T-helper 1 cell (primary cell): ENCODE measurements at regions not wholly inside any gene's neighbourhood (a gene's known extent, or its start where the extent isn't known, plus 50 kb on each side); places are given as distances from the start of the nearest gene placed in this dataset.

Experiments used
- DNase-seq, 5 donors: peaks; one replicate each; pipeline ENCODE4 v3.0.0-alpha.2; 2012 to 2020

DNA sequence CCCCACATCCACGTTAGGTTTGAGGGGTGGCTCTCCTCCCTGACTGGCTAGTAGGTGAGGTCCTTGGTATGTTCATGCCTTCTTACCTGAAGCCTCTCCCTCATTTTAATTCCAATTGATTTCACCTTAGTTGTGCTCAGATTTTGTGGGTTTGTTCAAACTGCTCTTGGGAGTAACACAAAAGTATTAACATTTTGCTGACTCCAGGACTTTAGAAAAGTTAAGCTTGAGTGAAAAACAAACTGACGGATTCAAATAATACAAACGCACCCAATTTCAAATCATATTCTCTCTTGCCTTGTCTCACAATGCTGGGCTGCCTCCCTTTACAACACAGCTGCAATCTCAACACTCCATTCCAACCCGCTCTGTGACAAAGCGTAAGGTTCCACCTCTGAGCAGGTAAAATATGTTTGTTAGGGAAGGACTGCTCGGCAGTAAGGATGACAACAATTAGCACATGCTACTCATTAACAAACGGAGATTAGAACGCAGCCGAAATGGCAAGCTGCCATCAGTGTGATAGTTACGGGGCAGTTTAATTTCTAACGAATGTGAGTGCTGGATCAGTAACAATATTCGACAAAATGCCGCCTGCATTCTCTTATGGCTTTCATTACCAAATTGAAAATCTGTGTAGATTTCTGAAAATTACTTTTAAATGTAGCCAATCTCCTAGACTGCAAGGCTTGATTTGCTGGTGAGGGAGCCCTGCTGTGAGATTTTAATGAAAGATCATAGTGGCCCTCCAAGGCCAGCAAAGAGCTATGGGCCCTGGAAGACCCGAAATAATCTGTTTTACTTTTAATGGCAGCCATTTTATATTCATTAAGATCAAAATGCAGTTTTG, 730.6 kb upstream of the FANCL start:
- DNase-seq = no peak

DNA sequence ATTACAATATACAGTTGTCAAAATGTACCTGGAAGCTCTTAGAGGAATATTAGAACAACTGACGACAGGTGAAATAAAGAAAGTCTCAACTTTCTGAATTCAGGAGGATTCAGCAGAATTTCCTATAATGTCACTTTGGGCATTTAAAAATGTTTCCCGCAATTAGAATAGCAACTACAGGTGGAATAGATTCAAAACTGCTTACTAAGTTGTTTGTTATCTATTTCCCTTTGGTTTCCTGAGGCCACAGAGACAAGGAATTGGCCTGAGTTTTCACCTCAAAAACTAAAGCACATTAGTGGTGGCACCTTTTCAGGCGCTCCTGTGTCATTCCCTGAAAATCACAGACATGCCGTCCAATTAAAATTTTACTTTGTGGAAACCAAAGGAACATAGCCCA, 729.2 kb upstream of the FANCL start:
- no peak for DNase-seq

DNA sequence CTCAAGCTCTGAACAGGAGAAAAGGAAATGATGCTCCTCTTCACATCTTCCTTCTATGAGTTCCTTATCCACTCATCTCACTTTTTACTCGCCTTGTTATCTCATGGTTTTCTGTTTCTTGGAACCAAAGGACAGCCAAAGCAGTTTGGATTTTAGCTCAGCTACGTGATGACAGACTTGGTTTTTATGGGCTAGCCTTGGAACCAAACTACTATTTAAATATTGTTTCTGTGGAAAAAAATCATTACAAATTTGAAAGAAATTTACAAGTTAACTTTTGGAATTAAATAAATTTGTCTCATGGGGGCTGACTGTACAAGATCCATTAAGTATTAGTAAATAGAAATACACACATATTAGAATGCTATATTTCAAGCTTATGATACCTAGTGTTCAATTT, 727.8 kb upstream of the FANCL start:
- no peak for DNase-seq

GRCh38 chr2:58967736-58968135, 726.6 kb upstream of the FANCL start:
- no peak for DNase-seq

DNA sequence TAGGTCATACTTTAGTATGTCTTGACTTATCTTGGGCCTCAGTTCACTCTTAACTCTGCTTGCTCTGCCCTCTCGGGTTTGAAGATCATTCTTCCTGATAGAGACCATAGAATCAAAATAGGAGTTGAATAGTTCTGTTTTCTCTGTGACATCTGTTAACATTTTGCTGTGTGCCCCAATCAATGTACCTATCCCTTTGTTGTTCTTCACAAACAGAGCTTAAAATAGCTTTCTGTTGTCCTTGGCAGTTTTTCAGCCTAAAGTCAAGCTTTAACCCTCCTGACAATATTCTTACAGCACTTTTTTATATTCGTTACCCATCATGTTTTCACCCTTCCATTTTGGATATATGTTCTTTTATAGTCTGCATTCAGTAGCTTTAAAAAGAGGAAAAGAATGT, 724.5 kb upstream of the FANCL start:
- DNase-seq = no peak

DNA sequence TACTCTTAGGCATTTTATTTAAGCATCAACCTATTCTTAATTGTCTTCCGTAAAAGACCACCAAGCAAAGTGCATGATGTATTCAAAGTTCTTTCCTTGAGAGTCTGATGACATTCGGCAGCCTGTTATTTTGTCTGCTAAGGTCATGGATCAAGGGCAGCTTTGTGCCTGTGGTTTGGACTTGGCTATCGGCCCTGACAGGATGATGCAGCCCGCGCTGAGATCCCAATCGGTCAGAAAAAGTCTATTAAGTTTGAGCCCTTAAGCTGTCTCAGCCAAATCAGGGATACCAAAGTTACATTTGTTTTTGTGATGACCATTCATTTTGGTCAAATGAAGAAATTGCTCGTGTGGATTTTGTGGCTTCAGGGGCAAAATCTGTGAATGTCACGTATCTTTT, 718.9 kb upstream of the FANCL start:
- no peak for DNase-seq

GRCh38 chr2:58957188-58957840, 716.2 kb upstream of the FANCL start:
- no peak for DNase-seq

DNA sequence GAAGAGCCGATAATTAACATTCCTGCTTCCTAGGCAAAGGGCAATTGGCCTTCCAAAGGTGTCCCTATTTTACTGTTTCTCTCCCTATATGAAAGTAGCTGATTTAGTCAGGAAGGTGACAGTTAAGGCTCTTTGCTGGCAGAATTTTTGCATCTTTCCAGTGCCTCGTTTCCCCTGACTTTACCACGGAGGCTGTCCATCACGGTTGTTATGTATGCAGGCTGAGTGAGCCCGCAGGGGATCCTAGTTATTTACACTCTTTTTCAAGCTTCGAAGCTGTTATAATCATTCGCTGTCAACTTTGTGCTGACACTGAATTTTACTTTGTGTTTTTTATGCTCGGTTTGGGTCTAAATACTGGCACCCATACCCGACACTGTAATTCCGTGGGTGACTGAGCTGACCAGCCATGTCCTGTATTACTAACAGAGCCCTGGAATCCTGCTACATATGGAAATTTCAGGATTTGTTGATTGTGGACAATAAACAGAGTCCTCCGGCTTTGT, 713.8 kb upstream of the FANCL start:
- no peak for DNase-seq

DNA sequence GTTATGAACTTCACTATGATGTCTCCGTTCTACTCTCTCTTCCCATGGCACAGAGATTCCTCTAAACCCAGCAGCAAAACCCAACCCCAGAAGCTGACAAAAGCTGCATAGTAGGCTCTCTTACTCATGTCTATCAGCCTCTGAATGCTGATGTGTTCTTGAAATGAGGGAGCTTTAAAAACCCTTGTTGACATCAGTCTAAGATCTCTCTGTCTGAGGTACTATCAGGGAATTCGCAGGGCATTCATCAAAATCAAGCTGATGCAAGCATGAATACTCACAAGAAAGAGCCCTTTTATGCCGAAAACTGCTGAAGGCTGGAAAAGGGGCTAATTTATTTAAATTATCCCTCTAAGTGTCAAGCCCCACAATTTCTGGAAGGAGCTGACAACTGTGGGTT, 710.6 kb upstream of the FANCL start:
- no peak for DNase-seq

DNA sequence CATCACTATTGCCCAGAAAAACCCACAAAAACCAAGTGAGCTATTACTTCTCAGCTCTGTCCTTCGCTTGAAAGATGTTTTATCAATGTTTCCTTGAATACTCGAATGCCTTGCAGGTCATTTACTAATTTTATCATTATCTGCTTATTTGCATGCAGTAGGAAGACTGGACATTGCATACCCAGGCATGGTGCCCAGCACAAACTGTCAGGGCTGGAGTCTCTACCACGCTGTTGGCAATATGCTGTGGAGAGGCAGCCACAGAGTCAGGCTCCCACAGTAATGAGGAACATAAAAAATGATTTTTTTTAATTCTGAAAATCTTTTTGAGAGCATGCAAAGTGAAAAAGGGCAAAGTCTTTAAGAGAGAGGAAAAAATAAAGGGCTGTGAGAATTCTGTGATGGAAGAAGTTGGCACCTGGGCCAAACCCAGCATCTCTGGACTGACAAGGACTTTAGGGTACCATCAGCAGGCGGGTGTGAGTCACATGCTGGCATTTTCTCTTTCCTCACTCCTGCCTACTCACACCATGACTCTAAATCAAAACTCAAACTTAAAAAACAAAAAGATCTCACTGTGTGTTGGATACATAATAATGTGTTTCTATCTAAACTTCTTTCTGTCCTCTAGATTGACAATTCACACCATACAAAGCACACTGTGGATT, 709.8 kb upstream of the FANCL start:
- DNase-seq = no peak

GRCh38 chr2:58939388-58939787, 698.3 kb upstream of the FANCL start:
- no peak for DNase-seq

DNA sequence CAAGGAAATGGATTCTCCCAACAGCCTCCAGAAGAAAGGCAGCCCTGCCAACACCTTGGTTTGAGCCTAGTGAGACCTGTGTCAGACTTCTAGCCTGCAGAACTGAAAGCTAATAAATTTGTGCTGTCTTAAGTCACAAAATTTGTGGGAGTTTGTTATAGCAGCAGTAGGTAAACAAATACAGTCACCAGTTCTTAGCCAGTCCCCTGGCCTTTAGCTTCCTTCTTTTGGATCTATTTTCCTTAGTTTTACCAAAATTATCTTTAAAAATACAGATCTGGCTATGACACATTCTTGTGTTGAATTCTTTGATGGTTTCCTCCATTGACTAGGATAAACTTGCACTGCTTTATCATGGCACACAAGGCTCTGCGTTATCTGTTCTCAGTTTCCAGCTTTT, 697.9 kb upstream of the FANCL start:
- no peak for DNase-seq

DNA sequence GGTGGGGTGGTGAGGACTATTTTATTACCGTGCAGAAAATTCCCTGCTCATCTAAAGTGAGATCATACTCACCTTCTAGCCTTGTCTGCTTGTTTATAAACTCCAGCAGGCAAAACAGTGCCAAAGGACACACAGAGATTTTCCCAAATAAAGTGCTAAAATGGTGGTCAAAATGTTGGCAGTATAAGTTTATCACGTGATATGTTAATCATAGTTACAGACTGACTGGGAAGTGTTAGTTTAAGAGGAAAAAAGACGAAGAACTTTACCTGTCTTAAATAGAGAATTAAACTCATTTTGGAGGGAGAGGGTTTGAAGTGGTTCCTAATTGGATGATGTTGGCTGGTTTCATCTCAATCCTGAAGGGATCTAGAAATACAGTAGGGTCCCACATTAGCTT, 691.7 kb upstream of the FANCL start:
- no peak for DNase-seq

DNA sequence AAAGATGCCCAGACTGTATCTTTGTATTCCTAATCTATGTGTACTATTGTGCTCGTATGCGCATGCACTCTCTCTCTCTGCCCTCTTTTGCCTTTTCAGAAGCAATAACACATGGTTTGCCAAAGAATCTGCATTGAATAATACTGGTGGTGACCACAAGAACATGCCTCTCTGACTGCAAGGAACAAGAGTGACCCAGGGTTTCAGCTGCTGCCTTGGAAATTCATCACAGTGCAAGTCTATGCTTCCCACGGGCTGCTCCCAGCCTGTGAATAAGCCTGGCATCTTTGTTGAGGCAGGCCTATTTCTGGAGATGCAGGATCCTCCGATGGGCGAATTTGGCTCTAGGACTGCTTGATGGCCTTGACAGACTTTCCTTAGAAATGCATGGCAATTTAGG, 689.4 kb upstream of the FANCL start:
- DNase-seq = no peak

DNA sequence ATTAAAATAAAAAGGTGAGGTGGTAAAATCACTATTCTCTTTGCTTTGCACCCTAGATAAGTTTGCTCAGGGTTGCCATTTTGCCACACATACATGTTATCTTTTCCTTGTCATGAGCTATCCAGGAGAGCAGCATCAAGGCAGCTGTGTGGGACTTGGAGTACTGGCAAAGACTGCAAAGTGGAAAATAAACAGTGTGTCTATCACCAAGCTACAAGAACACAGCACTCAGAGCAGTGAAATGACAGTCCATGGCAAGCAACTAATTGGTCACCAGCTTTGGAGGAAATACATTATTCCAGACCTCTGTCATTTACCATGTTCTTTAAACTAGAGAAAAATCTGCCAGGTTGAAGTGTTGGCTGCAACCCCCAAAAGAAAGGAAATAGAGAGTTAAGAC, 687.8 kb upstream of the FANCL start:
- no peak for DNase-seq

- no peak for DNase-seq
Observed at GRCh38 chr2:58928391-58928790, 687.3 kb upstream of the FANCL start.

DNA sequence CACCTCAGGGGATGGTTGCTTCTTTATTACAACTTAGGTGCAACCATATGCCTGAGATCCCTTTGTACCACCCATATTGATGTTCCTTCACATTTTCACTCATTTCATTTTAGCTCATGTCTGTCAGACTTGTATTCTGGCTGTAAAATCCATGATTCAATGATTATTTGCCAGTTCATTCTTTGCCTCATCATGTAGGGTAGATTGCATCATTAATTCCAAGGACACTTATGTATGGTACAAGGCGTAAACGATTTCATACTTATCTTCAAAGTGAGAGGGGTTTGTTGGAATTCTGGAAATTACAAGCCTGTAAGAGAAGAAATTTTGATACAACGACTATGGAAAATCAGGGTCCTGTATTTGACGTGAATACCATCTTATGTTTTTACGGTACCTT, 685.0 kb upstream of the FANCL start:
- DNase-seq = no peak

- no peak for DNase-seq
Observed at GRCh38 chr2:58925676-58926081, 684.6 kb upstream of the FANCL start.

GRCh38 chr2:58923869-58924268, 682.7 kb upstream of the FANCL start:
- no peak for DNase-seq

DNA sequence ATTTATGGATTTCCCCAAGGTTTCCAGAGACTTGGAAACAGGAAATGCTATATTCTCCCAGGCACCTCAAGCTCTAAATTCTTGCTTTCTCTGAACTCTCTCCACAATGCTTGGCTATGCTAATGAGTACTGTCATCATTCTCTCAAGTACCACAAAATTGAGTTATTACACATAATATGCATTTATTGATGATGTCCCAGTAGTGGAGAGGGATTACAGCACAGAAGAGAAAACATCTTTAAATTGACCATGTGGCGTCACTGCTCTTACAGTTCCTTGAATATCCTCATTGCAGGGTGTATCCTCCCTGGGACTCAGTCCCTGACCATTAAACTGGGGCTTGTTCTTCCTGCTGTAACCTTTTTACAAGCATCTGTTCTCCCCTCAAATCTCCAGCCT, 681.1 kb upstream of the FANCL start:
- DNase-seq = no peak

GRCh38 chr2:58921676-58922075, 680.6 kb upstream of the FANCL start:
- no peak for DNase-seq

- no peak for DNase-seq
Observed at GRCh38 chr2:58920001-58920400, 678.9 kb upstream of the FANCL start.

DNA sequence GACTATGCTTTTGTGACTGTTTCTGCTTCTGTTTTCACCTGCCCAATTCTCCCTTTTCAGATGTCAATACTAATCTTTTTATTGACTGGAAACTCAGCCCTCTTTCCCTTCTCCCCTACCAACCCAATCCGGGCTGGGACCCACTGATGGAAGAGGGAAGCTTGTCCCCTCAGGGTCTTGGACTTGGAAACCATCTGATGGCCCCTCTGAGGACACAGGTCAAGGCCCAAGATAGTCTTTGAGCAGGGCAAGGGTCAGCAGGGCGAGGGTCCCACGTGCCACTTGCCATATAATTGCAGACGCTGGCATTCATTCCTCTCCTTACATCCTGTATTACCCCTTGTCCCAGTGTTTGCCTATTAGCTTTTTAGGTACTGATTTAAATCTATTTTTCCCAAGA, 678.2 kb upstream of the FANCL start:
- no peak for DNase-seq

DNA sequence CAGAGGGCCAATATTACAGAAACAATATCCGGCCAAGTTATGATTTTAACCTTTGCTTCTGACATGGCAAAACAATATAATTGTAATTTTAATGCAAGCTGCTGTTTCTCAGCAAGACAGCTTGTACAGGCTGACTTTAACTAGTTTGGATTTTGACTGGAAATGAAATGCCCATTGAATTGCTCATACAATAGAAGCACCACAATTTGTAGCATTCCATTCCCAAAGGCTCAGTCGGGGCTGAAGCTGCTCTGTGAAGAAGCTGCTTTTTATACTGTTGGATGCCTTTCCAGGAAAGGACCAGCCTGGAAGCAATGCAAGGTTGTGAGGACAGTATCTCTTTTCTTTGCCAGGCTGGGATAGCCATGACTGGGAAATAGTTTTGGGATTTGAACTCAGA, 677.0 kb upstream of the FANCL start:
- no peak for DNase-seq
